ENCODE measurements at regions not wholly inside any gene's neighbourhood (a gene's known extent, or its start where the extent isn't known, plus 50 kb on each side); places are given as distances from the start of the nearest gene placed in this dataset.

- TF ChIP-seq CTCF (IDR thresholded peaks at IDR 0.05; ENCODE audit: low read length): no peak
- TF ChIP-seq EZH2 (IDR thresholded peaks at IDR 0.05; ENCODE audit: borderline replicate concordance, low read length): no peak
These were observed 51.5 kb downstream of the SHOC1 start for GRCh38 chr9:111743275-111743674.

Measured in OCI-LY1 (cell line).